ENCODE measurements at regions not wholly inside any gene's neighbourhood (a gene's known extent, or its start where the extent isn't known, plus 50 kb on each side); places are given as distances from the start of the nearest gene placed in this dataset.
A peak's percentile ranks its signal among the peaks of the same experiment; 100 is the strongest.
"Not testable (repeated sequence)": the region's sequence is repeated elsewhere in the genome, so short reads cannot be mapped to it uniquely, and the experiment has no call there.

- DNase-seq = not testable (repeated sequence)
These were observed 81.5 kb downstream of the TRIM69 start for GRCh38 chr15:44817797-44818196.

- DNase-seq = not testable (repeated sequence)
These were observed 83.1 kb downstream of the TRIM69 start for GRCh38 chr15:44819331-44819987.

GRCh38 chr15:44820535-44820934 is 84.2 kb downstream of the TRIM69 start:
- DNase-seq = not testable (repeated sequence)

GRCh38 chr15:44820967-44821366 is 84.6 kb downstream of the TRIM69 start:
- DNase-seq = not testable (repeated sequence)

- not testable (repeated sequence) for DNase-seq
These were observed 88.2 kb downstream of the TRIM69 start for GRCh38 chr15:44824277-44825145.

- not testable (repeated sequence) for DNase-seq
These were observed 90.3 kb downstream of the TRIM69 start for GRCh38 chr15:44826583-44826982.

- not testable (repeated sequence) for DNase-seq
These were observed 92.0 kb downstream of the TRIM69 start for GRCh38 chr15:44828229-44828914.

GRCh38 chr15:44829150-44829549 is 92.8 kb downstream of the TRIM69 start:
- peak in 3 of 56 donors; percentile 1 to 24 (median 16) for DNase-seq

- DNase-seq = not testable (repeated sequence)
These were observed 94.5 kb downstream of the TRIM69 start for GRCh38 chr15:44830692-44831408.

- not testable (repeated sequence) for DNase-seq
These were observed 95.0 kb downstream of the TRIM69 start for GRCh38 chr15:44831409-44831741.

- not testable (repeated sequence) for DNase-seq
These were observed 95.8 kb downstream of the TRIM69 start for GRCh38 chr15:44832133-44832532.

GRCh38 chr15:44833081-44833480 is 96.8 kb downstream of the TRIM69 start:
- DNase-seq = not testable (repeated sequence)

- DNase-seq = not testable (repeated sequence)
These were observed 97.4 kb downstream of the TRIM69 start for GRCh38 chr15:44833761-44834160.

- not testable (repeated sequence) for DNase-seq
These were observed 98.8 kb downstream of the TRIM69 start for GRCh38 chr15:44835082-44835481.

- no peak for DNase-seq
These were observed 99.8 kb downstream of the TRIM69 start for GRCh38 chr15:44836094-44836493.

GRCh38 chr15:44838929-44839328 is 102.6 kb downstream of the TRIM69 start:
- DNase-seq = not testable (repeated sequence)

- not testable (repeated sequence) for DNase-seq
These were observed 105.4 kb downstream of the TRIM69 start for GRCh38 chr15:44841762-44842161.

- DNase-seq = not testable (repeated sequence)
These were observed 106.6 kb downstream of the TRIM69 start for GRCh38 chr15:44842883-44843282.

- not testable (repeated sequence) for DNase-seq
These were observed 108.6 kb downstream of the TRIM69 start for GRCh38 chr15:44844936-44845335.

GRCh38 chr15:44846156-44846555 is 109.8 kb downstream of the TRIM69 start:
- DNase-seq = not testable (repeated sequence)

GRCh38 chr15:44847555-44847954 is 108.9 kb upstream of the TERB2 start:
- DNase-seq = not testable (repeated sequence)
